ENCODE measurements at regions not wholly inside any gene's neighbourhood (a gene's known extent, or its start where the extent isn't known, plus 50 kb on each side); places are given as distances from the start of the nearest gene placed in this dataset.

DNA sequence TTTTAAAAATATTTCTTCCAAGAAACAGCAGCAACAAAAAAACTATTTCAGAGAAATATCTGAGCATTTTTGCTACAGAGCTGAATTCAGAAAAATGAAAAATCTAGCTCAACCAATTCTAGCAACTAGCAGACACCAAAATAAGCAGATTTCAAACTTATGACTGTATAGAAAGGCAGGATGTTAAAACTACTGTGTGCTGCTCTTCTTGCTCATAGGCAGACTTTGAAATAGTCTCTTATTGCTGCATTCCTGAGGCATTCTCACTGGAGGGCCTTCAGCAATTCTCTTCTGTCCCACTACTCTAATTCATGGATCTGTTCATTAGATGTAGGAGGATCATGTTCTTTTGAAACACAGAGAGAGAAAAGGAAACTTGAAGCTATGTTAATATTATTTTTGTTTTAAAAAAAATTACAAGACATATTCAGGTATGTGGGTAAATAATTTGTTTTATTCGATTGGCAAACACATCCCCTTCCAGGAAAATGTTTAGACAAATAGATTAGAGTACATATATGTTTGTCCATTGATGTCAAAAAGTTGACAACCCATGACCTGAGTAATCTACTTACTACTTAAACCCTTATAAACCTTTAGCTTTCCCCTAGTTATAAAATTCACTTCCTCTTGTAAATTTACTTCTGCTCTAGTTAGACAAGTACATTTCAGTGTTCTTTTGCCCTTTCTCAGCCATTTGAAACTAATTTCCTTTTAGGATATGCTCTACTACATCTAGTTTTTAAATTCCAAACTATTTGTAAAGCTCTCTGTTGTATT, 428.2 kb upstream of the POT1 start:
- Histone ChIP-seq H3K27me3 (ENCODE audit: low read depth) (no peaks in the 10 kb centered on the region), H3K9me3 (replicated peaks) (peaks cover 22% of the 10 kb centered on the region), H3K4me3 (no peak overlapping the region), H3K27ac (replicated peaks) (no peak overlapping the region), H3K4me1 (no peaks in the 10 kb centered on the region), H3K36me3 (no peaks in the 10 kb centered on the region)
- DNase-seq: no peak
- TF ChIP-seq, protein P1, sequence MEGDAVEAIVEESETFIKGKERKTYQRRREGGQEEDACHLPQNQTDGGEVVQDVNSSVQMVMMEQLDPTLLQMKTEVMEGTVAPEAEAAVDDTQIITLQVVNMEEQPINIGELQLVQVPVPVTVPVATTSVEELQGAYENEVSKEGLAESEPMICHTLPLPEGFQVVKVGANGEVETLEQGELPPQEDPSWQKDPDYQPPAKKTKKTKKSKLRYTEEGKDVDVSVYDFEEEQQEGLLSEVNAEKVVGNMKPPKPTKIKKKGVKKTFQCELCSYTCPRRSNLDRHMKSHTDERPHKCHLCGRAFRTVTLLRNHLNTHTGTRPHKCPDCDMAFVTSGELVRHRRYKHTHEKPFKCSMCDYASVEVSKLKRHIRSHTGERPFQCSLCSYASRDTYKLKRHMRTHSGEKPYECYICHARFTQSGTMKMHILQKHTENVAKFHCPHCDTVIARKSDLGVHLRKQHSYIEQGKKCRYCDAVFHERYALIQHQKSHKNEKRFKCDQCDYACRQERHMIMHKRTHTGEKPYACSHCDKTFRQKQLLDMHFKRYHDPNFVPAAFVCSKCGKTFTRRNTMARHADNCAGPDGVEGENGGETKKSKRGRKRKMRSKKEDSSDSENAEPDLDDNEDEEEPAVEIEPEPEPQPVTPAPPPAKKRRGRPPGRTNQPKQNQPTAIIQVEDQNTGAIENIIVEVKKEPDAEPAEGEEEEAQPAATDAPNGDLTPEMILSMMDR (IDR thresholded peaks at IDR 0.05; ENCODE audit: borderline replicate concordance): no peak
- intact Hi-C loops (cut with micrococcal nuclease): no loop called here

DNA sequence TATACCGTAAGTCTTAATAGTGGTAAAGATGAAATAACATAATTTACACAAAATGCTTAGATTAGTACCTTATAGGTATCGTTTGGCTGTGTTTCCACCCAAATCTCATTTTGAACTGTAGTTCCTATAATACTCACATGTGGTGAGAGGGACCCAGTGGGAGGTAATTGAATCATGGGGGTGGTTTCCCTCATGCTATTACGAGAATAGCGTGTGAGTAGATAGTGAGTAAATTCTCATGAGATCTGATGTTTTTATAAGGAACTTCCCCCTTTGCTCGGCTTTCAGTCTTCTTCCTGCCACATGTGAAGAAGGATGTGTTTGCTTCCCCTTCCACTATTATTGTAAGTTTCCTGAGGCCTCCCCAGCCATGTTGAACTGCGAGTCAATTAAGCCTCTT, 426.3 kb upstream of the POT1 start:
- H3K4me1 ChIP-seq: no peaks in the 10 kb centered on the region
- H3K4me3 ChIP-seq: no peak overlapping the region
- TF ChIP-seq, protein P1 (IDR thresholded peaks at IDR 0.05; ENCODE audit: borderline replicate concordance): no peak
- intact Hi-C loops (cut with micrococcal nuclease): no loop called here
- no peak for DNase-seq
- no peaks in the 10 kb centered on the region for H3K36me3 ChIP-seq
- peak overlapping the region; percentile 31 for H3K27ac ChIP-seq (replicated peaks)
- peaks cover 17% of the 10 kb centered on the region for H3K9me3 ChIP-seq (replicated peaks)
- H3K27me3 ChIP-seq (ENCODE audit: low read depth): no peaks in the 10 kb centered on the region

DNA sequence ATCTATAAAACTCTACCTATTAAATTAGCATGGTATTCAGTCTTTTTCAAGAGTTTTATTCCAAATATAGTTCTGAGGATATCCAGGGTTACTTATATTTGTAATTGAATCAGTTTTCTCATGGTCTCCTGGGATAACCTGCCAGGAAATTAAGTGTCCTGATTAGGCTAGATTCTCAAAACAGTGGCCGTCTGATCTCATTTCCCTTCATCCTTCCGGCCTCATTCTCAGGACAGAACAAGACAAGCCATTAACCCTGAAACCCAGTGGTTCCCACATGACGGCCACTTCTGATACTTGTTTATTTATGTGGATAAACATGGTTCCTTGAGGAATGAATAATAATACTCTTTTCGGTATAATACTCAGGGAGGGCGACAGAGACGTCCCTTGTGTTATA, 417.6 kb upstream of the POT1 start:
- no peak for DNase-seq
- Histone ChIP-seq H3K9me3 (replicated peaks) (no peaks in the 10 kb centered on the region), H3K4me1 (no peaks in the 10 kb centered on the region), H3K36me3 (no peaks in the 10 kb centered on the region), H3K27me3 (ENCODE audit: low read depth) (no peaks in the 10 kb centered on the region), H3K27ac (replicated peaks) (peak overlapping the region; percentile 43), H3K4me3 (no peak overlapping the region)
- TF ChIP-seq, protein P1 (IDR thresholded peaks at IDR 0.05; ENCODE audit: borderline replicate concordance): no peak
- intact Hi-C loops (cut with micrococcal nuclease): no loop called here

DNA sequence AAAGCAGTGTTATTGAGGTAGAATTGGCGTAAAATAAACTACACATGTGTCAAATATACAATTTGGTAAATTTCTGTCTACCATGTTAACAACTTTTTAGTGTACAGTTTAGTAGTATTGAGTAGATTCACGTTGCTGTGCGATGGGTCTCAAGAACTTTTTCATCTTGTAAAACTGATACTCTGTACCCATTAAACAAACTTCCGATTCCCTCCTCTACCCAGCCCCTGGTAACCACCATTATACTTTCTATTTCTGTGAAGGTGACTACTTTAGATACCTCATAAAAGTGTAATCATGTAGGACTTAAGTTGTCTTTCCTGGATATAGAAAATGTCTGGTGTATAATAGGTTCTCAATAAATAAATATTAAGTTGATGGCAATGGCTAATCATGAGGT, 408.5 kb upstream of the POT1 start:
- H3K4me3 ChIP-seq: no peak overlapping the region
- no peak overlapping the region for H3K27ac ChIP-seq (replicated peaks)
- peaks cover 3% of the 10 kb centered on the region for H3K9me3 ChIP-seq (replicated peaks)
- intact Hi-C loops (cut with micrococcal nuclease): no loop called here
- no peaks in the 10 kb centered on the region for H3K36me3 ChIP-seq
- H3K27me3 ChIP-seq (ENCODE audit: low read depth): no peaks in the 10 kb centered on the region
- no peak for DNase-seq
- H3K4me1 ChIP-seq: no peaks in the 10 kb centered on the region
- TF ChIP-seq, protein P1 (IDR thresholded peaks at IDR 0.05; ENCODE audit: borderline replicate concordance): no peak

DNA sequence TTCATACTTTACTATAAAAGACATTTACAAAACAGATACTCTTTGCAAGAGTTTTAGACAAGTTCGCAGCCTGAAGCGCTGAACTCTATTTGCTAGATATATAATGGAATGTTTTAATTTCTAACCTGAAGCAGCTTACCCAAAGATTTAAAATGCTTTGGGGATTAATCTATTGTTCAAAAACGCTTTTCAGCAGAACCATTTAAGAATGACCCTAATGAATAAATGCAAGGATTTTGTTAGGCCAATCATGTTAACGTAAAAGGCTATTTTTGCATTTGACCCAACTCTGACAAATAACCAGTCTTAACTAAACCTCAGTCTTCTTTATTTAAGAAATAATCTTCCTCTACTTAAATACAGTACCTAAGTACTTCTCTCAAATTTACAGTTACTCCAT, 406.7 kb upstream of the POT1 start:
- peaks cover 20% of the 10 kb centered on the region for H3K9me3 ChIP-seq (replicated peaks)
- H3K4me3 ChIP-seq: no peak overlapping the region
- H3K36me3 ChIP-seq: no peaks in the 10 kb centered on the region
- TF ChIP-seq, protein P1 (IDR thresholded peaks at IDR 0.05; ENCODE audit: borderline replicate concordance): no peak
- no peak overlapping the region for H3K27ac ChIP-seq (replicated peaks)
- no peaks in the 10 kb centered on the region for H3K4me1 ChIP-seq
- no peak for DNase-seq
- intact Hi-C loops (cut with micrococcal nuclease): no loop called here
- H3K27me3 ChIP-seq (ENCODE audit: low read depth): no peaks in the 10 kb centered on the region
